Right ventricle myocardium superior (tissue), 1 donor: ENCODE measurements at regions not wholly inside any gene's neighbourhood (a gene's known extent, or its start where the extent isn't known, plus 50 kb on each side); places are given as distances from the start of the nearest gene placed in this dataset.

ENCODE experiments used
- ATAC-seq: fragments of 200-7000 bp; cut with Tn5 transposase; one replicate; pipeline ENCODE4 v1.9.1; 2020; ENCODE audit warnings: mild to moderate bottlenecking; ENCODE audit not compliant: poor library complexity
- DNase-seq: peaks from one replicate; pipeline ENCODE4 v3.0.0-alpha.2; 2020
- intact Hi-C: fragments of 100-400 bp; cut with DNase I; formaldehyde crosslinking; loops from one replicate; pipeline ENCODE4 v1.11.2; 2022
- donor health status: DM: no; HTN: yes; CAD: no; lungs with severe emphysema.

- intact Hi-C loops, result no loop called here
- DNase-seq, result no peak
- no peak for ATAC-seq
Observed at GRCh38 chr10:27451054-27451453, 53.0 kb upstream of the RAB18 start.

- intact Hi-C loops, result no loop called here
Observed at GRCh38 chr10:27450225-27450624, 53.9 kb upstream of the RAB18 start.

GRCh38 chr10:27449571-27449970 is 54.5 kb upstream of the RAB18 start:
- ATAC-seq (no peak), DNase-seq (no peak)
- intact Hi-C loops, result loop anchor here (10.0 kb wide), 1 partner anchor 205 kb away; no protein-coding TSS in a partner anchor

More at GRCh38 chr10:27450225-27450624, 53.9 kb upstream of the RAB18 start:
- DNase-seq, result no peak
- ATAC-seq, result no peak

GRCh38 chr10:27448921-27449320 is 55.2 kb upstream of the RAB18 start:
- no peak for DNase-seq
- ATAC-seq, result no peak
- intact Hi-C loops, result loop anchor here (10.0 kb wide), 1 partner anchor 206 kb away; no protein-coding TSS in a partner anchor

- ATAC-seq (no peak), DNase-seq (no peak)
- intact Hi-C loops, result loop anchor here (10.0 kb wide), 1 partner anchor 207 kb away; no protein-coding TSS in a partner anchor
Observed at GRCh38 chr10:27447540-27447939, 56.6 kb upstream of the RAB18 start.

- DNase-seq (no peak), ATAC-seq (peak; percentile 52)
- intact Hi-C loops, result loop anchor here (10.0 kb wide), 1 partner anchor 208 kb away; no protein-coding TSS in a partner anchor
Observed at GRCh38 chr10:27446091-27446918, 57.8 kb upstream of the RAB18 start.

GRCh38 chr10:27445070-27445469 is 59.0 kb upstream of the RAB18 start:
- DNase-seq (no peak), ATAC-seq (no peak)
- intact Hi-C loops, result loop anchor here (10.0 kb wide), 1 partner anchor 210 kb away; no protein-coding TSS in a partner anchor

- no peak for DNase-seq
Observed at GRCh38 chr10:27440478-27440877, 63.6 kb upstream of the RAB18 start.

GRCh38 chr10:27440021-27440420 is 64.1 kb upstream of the RAB18 start:
- intact Hi-C loops, result loop anchor here (10.0 kb wide), 1 partner anchor 215 kb away; no protein-coding TSS in a partner anchor
- ATAC-seq (no peak), DNase-seq (no peak)

More at GRCh38 chr10:27440478-27440877, 63.6 kb upstream of the RAB18 start:
- no peak for ATAC-seq
- intact Hi-C loops, result loop anchor here (10.0 kb wide), 1 partner anchor 214 kb away; no protein-coding TSS in a partner anchor

GRCh38 chr10:27439101-27439500 is 65.0 kb upstream of the RAB18 start:
- intact Hi-C loops, result no loop called here

GRCh38 chr10:27437775-27438174 is 66.3 kb upstream of the RAB18 start:
- intact Hi-C loops, result no loop called here
- DNase-seq, result no peak
- ATAC-seq, result no peak

More at GRCh38 chr10:27439101-27439500, 65.0 kb upstream of the RAB18 start:
- ATAC-seq (no peak), DNase-seq (no peak)

- DNase-seq (no peak), ATAC-seq (no peak)
- intact Hi-C loops, result no loop called here
Observed at GRCh38 chr10:27436710-27437109, 67.4 kb upstream of the RAB18 start.

GRCh38 chr10:27433976-27434375 is 70.1 kb upstream of the RAB18 start:
- intact Hi-C loops, result no loop called here
- no peak for ATAC-seq

GRCh38 chr10:27426948-27427467 is 77.1 kb upstream of the RAB18 start:
- intact Hi-C loops, result no loop called here
- ATAC-seq, result no peak

More at GRCh38 chr10:27433976-27434375, 70.1 kb upstream of the RAB18 start:
- no peak for DNase-seq

GRCh38 chr10:27413831-27414348 is 90.2 kb upstream of the RAB18 start:
- intact Hi-C loops, result no loop called here
- DNase-seq (no peak), ATAC-seq (no peak)

More at GRCh38 chr10:27426948-27427467, 77.1 kb upstream of the RAB18 start:
- no peak for DNase-seq

- intact Hi-C loops, result no loop called here
- ATAC-seq (no peak), DNase-seq (no peak)
Observed at GRCh38 chr10:27413387-27413786, 90.7 kb upstream of the RAB18 start.

- intact Hi-C loops, result no loop called here
- ATAC-seq (no peak), DNase-seq (no peak)
Observed at GRCh38 chr10:27410153-27410552, 94.0 kb upstream of the RAB18 start.

GRCh38 chr10:27407271-27407670 is 96.8 kb upstream of the RAB18 start:
- DNase-seq (no peak), ATAC-seq (no peak)
- intact Hi-C loops, result no loop called here

- no peak for ATAC-seq
- no peak for DNase-seq
- intact Hi-C loops, result no loop called here
Observed at GRCh38 chr10:27399871-27400270, 104.2 kb upstream of the RAB18 start.

GRCh38 chr10:27393961-27394360 is 110.1 kb upstream of the RAB18 start:
- DNase-seq (no peak), ATAC-seq (no peak)
- intact Hi-C loops, result no loop called here
